Chondrocyte (in vitro differentiated cells): ENCODE measurements at regions not wholly inside any gene's neighbourhood (a gene's known extent, or its start where the extent isn't known, plus 50 kb on each side); places are given as distances from the start of the nearest gene placed in this dataset.

Experiments
- DNase-seq: peaks from one replicate; pipeline ENCODE4 v3.0.0; 2021; ENCODE audit warnings: mixed read lengths, low spot score
- H3K27ac Mint-ChIP-seq: one replicate; pipeline ENCODE4 v1.8.0; 2021; ENCODE audit warnings: mild to moderate bottlenecking, moderate library complexity, mixed read lengths; ENCODE audit not compliant: unreplicated experiment
- H3K27me3 Mint-ChIP-seq: 2 replicates; pipeline ENCODE4 v1.8.0; 2021; ENCODE audit warnings: low read depth, mixed read lengths
- H3K36me3 Mint-ChIP-seq: 2 replicates; pipeline ENCODE4 v1.8.0; 2021; ENCODE audit warnings: low read depth, mixed read lengths
- H3K4me1 Mint-ChIP-seq: 2 replicates; pipeline ENCODE4 v1.8.0; 2021; ENCODE audit warnings: low read depth, mild to moderate bottlenecking, mixed read lengths
- H3K4me3 Mint-ChIP-seq: one replicate; pipeline ENCODE4 v1.8.0; 2021; ENCODE audit warnings: mild to moderate bottlenecking, moderate library complexity, mixed read lengths; ENCODE audit not compliant: unreplicated experiment
- H3K9me3 Mint-ChIP-seq: 2 replicates; pipeline ENCODE4 v1.8.0; 2021; ENCODE audit warnings: low read depth, mixed read lengths
- CTCF ChIP-seq: fragments of 200-600 bp; sonication (generic); IDR thresholded peaks from 2 replicates; pipeline ENCODE4 v1.5.0; 2021; ENCODE audit warnings: antibody characterized with exemption, mild to moderate bottlenecking, moderate library complexity

DNA sequence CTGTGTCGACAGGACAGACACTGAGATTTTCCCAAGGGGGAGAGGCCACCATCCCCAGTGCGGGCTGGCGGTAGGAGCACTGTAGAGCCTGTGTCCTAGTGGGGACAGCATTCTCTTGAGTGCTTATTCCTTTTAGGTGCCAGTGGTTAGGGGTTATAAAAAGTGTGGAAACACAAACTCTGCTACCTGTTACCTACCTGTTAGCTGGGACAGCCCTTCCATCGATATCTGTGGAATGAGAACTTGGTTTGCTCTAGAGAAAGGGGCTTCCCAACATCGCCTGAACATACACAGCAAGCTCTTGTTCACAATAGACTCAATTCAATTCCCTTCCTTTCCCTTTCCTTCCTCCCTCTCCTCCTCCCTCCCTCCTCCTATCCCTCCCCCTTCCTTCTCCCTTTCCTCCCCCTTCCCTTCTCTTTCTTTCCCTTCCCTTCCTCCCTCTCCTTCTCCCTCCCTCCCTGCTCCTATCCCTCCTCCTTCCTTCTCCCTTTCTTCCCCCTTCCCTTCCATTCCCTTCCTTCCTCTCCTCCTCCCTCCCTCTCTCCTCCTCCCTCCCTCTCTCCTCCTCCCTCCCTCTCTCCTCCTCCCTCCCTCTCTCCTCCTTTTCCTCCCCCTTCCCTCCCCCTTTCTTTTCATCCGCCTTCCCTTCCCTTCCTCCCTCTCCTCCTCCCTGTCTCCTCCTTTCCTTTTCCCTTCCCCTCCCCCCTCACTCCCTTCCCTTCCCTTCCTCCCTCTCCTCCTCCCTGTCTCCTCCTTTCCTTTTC is 188.5 kb downstream of the URI1 start:
- Mint-ChIP-seq H3K4me1 (no peaks in the 10 kb centered on the region), H3K27ac (no peak overlapping the region), H3K4me3 (no peak overlapping the region), H3K36me3 (no peaks in the 10 kb centered on the region), H3K9me3 (no peaks in the 10 kb centered on the region), H3K27me3 (no peaks in the 10 kb centered on the region)
- TF ChIP-seq CTCF, result no peak
- DNase-seq, result no peak

- H3K36me3 Mint-ChIP-seq, result no peaks in the 10 kb centered on the region
- H3K4me3 Mint-ChIP-seq, result no peak overlapping the region
- no peaks in the 10 kb centered on the region for H3K9me3 Mint-ChIP-seq
- no peak overlapping the region for H3K27ac Mint-ChIP-seq
- no peaks in the 10 kb centered on the region for H3K27me3 Mint-ChIP-seq
- DNase-seq, result no peak
- H3K4me1 Mint-ChIP-seq, result no peaks in the 10 kb centered on the region
- TF ChIP-seq CTCF, result no peak
Observed at GRCh38 chr19:30131246-30131645, 189.2 kb downstream of the URI1 start.

DNA sequence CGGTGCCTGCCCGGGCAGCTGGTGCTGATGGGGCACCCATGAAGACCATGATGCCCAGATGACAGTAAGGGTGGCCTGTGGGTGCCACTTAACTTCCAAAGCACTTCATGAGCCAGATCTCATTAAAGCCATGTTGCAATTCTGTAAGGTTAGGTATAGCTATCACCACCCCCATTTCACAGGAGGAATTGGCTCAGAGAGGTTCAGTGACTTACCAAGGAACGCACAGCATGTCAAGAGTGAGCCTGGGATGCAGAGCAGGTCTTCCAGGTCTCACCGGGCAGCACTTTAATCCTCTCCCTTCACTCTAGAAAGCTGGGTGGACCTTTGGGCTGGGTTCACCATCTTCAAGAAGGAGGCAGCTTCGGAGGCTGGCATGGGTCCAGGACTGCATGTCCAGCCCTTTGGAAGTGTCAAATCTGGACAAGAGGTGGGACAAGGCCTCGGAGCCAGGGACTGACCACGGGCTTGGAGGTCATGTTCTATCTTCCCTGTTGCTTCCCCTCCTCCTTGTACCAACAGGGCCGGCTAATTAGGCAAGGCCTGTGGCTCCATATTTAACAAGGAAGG is 189.8 kb downstream of the URI1 start:
- no peak for DNase-seq
- H3K9me3 Mint-ChIP-seq, result no peaks in the 10 kb centered on the region
- H3K4me1 Mint-ChIP-seq, result no peaks in the 10 kb centered on the region
- no peaks in the 10 kb centered on the region for H3K36me3 Mint-ChIP-seq
- no peak overlapping the region for H3K4me3 Mint-ChIP-seq
- H3K27ac Mint-ChIP-seq, result no peak overlapping the region
- H3K27me3 Mint-ChIP-seq, result no peaks in the 10 kb centered on the region
- TF ChIP-seq CTCF, result no peak

- Mint-ChIP-seq H3K27me3 (no peaks in the 10 kb centered on the region), H3K4me1 (no peaks in the 10 kb centered on the region), H3K36me3 (no peaks in the 10 kb centered on the region), H3K4me3 (no peak overlapping the region), H3K9me3 (no peaks in the 10 kb centered on the region), H3K27ac (no peak overlapping the region)
- DNase-seq, result no peak
- no peak for TF ChIP-seq CTCF
Observed at GRCh38 chr19:30132343-30133075, 190.5 kb downstream of the URI1 start.

DNA sequence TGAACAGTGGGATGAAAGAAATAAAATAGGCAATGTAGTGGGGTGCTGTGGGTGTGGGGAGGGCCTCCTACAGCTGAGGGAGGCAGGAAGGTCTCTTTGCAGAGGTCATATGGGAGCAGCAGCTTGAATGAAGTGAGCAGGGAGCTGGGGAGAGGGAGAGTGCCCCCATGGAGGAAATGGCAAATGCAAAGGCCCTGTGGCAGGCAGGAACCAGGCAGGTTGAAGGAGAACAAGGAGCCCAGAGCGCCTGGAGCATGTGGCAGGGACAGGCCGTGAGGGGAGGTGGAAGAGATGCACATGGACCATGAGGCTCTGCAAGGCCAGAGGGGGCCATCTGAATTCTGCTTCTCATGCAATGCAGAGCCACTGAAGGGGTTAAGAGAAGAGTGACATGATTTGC is 191.8 kb downstream of the URI1 start:
- no peak for TF ChIP-seq CTCF
- Mint-ChIP-seq H3K27ac (no peak overlapping the region), H3K27me3 (no peaks in the 10 kb centered on the region), H3K9me3 (no peaks in the 10 kb centered on the region), H3K36me3 (no peaks in the 10 kb centered on the region), H3K4me1 (no peaks in the 10 kb centered on the region), H3K4me3 (no peak overlapping the region)
- no peak for DNase-seq
